GM12865 (cell line): ENCODE measurements at regions not wholly inside any gene's neighbourhood (a gene's known extent, or its start where the extent isn't known, plus 50 kb on each side); places are given as distances from the start of the nearest gene placed in this dataset.

ENCODE experiments used
- DNase-seq: peaks from one replicate; pipeline ENCODE4 v3.0.0; 2010; ENCODE audit warnings: low read depth
- H3K4me3 ChIP-seq: 2 replicates; pipeline ENCODE4 v1.5.1; 2011; ENCODE audit warnings: mild to moderate bottlenecking, low read depth, low read length, control low read depth
- CTCF ChIP-seq: IDR thresholded peaks from 2 replicates; pipeline ENCODE4 v1.5.1; 2011; ENCODE audit warnings: low read length, control low read depth, low read depth, inconsistent platforms; ENCODE audit not compliant: insufficient read depth; ENCODE audit errors: missing control alignments

- no peak overlapping the region for H3K4me3 ChIP-seq
- DNase-seq = no peak
- TF ChIP-seq CTCF = no peak
Observed at GRCh38 chr13:70408865-70409264, 300.6 kb upstream of the KLHL1 start.

- DNase-seq = no peak
- no peak overlapping the region for H3K4me3 ChIP-seq
- TF ChIP-seq CTCF = no peak
Observed at GRCh38 chr13:70407486-70407885, 299.2 kb upstream of the KLHL1 start.

GRCh38 chr13:70405266-70405665 lies 297.0 kb upstream of the KLHL1 start:
- no peak for TF ChIP-seq CTCF
- no peak overlapping the region for H3K4me3 ChIP-seq
- no peak for DNase-seq

- no peak for DNase-seq
- TF ChIP-seq CTCF = no peak
- no peak overlapping the region for H3K4me3 ChIP-seq
Observed at GRCh38 chr13:70394031-70394548, 285.8 kb upstream of the KLHL1 start.

- H3K4me3 ChIP-seq = no peak overlapping the region
- no peak for DNase-seq
- TF ChIP-seq CTCF = no peak
Observed at GRCh38 chr13:70391678-70392077, 283.4 kb upstream of the KLHL1 start.

- H3K4me3 ChIP-seq = no peak overlapping the region
- TF ChIP-seq CTCF = no peak
- DNase-seq = no peak
Observed at GRCh38 chr13:70390968-70391367, 282.7 kb upstream of the KLHL1 start.

- TF ChIP-seq CTCF = no peak
- no peak overlapping the region for H3K4me3 ChIP-seq
Observed at GRCh38 chr13:70390064-70390463, 281.8 kb upstream of the KLHL1 start.

More at GRCh38 chr13:70390064-70390463, 281.8 kb upstream of the KLHL1 start:
- no peak for DNase-seq
